Naive thymus-derived CD4-positive, alpha-beta T cell (primary cell): ENCODE measurements at regions not wholly inside any gene's neighbourhood (a gene's known extent, or its start where the extent isn't known, plus 50 kb on each side); places are given as distances from the start of the nearest gene placed in this dataset.

ENCODE experiments used
- ATAC-seq: fragments of 150-1000 bp; cut with Tn5 transposase; 2 replicates; pipeline ENCODE4 v1.10.0; 2021; ENCODE audit warnings: mild to moderate bottlenecking, moderate library complexity
- CTCF ChIA-PET: fragments of 350-600 bp; sonication (Branson Sonifier 250); formaldehyde crosslinking; loops from one replicate; lab custom pipeline; 2021; ENCODE audit warnings: antibody characterized with exemption; lab: Charles Lee
- POLR2A ChIA-PET: fragments of 350-600 bp; sonication (Branson Sonifier 250); formaldehyde crosslinking; loops from one replicate; lab custom pipeline; 2021; ENCODE audit warnings: antibody characterized with exemption, inconsistent platforms; lab: Charles Lee
- DNase-seq, 9 donors: peaks; one replicate each; pipeline versions ENCODE4 v3.0.0 to v3.0.0-alpha.2; 2020 to 2022; ENCODE audit warnings: mixed read lengths in 1 of 9
- H3K27ac ChIP-seq: one replicate; pipeline ENCODE4 v1.7.0; 2013; ENCODE audit warnings: mild to moderate bottlenecking, low read depth, low read length, moderate library complexity
- H3K27me3 ChIP-seq, 2 donors: one replicate each; pipeline ENCODE4 v1.7.0; 2013; ENCODE audit warnings: low read length in 2 of 2, mild to moderate bottlenecking in 2 of 2, moderate library complexity in 2 of 2; ENCODE audit not compliant: control insufficient read depth in 2 of 2, insufficient read depth in 2 of 2
- H3K36me3 ChIP-seq, 3 experiments: 1 replicate in 2 of 3; 2 replicates in 1 of 3; pipeline ENCODE4 v1.7.0; 2013; ENCODE audit warnings: low read length in 3 of 3, mild to moderate bottlenecking in 3 of 3, moderate library complexity in 1 of 3; ENCODE audit not compliant: insufficient read depth in 3 of 3, control insufficient read depth in 2 of 3
- H3K4me1 ChIP-seq, 2 donors: one replicate each; pipeline ENCODE4 v1.7.0; 2013; ENCODE audit warnings: low read length in 2 of 2, mild to moderate bottlenecking in 2 of 2, moderate library complexity in 1 of 2; ENCODE audit not compliant: control insufficient read depth in 2 of 2, insufficient read depth in 2 of 2
- H3K4me3 ChIP-seq: 2 replicates; pipeline ENCODE4 v1.7.0; 2013; ENCODE audit warnings: mild to moderate bottlenecking, low read length
- H3K9me3 ChIP-seq, 3 experiments: 1 replicate in 2 of 3; 2 replicates in 1 of 3; pipeline ENCODE4 v1.7.0; 2013; ENCODE audit warnings: low read length in 3 of 3; ENCODE audit not compliant: control insufficient read depth in 2 of 3
- H3K27ac Mint-ChIP-seq, 9 donors: one replicate each; pipeline ENCODE4 v1.8.0; 2020 to 2022; ENCODE audit warnings: mixed read lengths in 9 of 9, mild to moderate bottlenecking in 8 of 9, moderate library complexity in 5 of 9, inconsistent platforms in 2 of 9
- H3K27me3 Mint-ChIP-seq, 5 donors: one replicate each; pipeline ENCODE4 v1.8.0; 2021 to 2022; ENCODE audit warnings: mixed read lengths in 5 of 5, mild to moderate bottlenecking in 1 of 5
- H3K36me3 Mint-ChIP-seq, 5 donors: one replicate each; pipeline ENCODE4 v1.8.0; 2020 to 2022; ENCODE audit warnings: mixed read lengths in 5 of 5, mild to moderate bottlenecking in 3 of 5, inconsistent platforms in 1 of 5
- H3K4me1 Mint-ChIP-seq, 7 donors: one replicate each; pipeline ENCODE4 v1.8.0; 2020 to 2022; ENCODE audit warnings: mixed read lengths in 7 of 7, mild to moderate bottlenecking in 3 of 7, inconsistent platforms in 1 of 7
- H3K4me3 Mint-ChIP-seq, 10 donors: one replicate each; pipeline ENCODE4 v1.8.0; 2020 to 2022; ENCODE audit warnings: mild to moderate bottlenecking in 10 of 10, mixed read lengths in 10 of 10, moderate library complexity in 6 of 10, inconsistent platforms in 2 of 10
- H3K9me3 Mint-ChIP-seq, 11 donors: one replicate each; pipeline ENCODE4 v1.8.0; 2020 to 2022; ENCODE audit warnings: mixed read lengths in 11 of 11, mild to moderate bottlenecking in 4 of 11, inconsistent platforms in 1 of 11, moderate library complexity in 1 of 11
- intact Hi-C, 2 donors: fragments of 100-400 bp; cut with micrococcal nuclease; formaldehyde crosslinking; loops; one replicate each; pipeline ENCODE4 v1.15.1; 2023

GRCh38 chr4:127446427-127446885 is 186.3 kb upstream of the INTU start:
- no peak overlapping the region for H3K4me3 ChIP-seq
- ChIA-PET CTCF (no interaction called here), POLR2A (no interaction called here)
- Mint-ChIP-seq H3K27me3 (peaks cover 0 to 3% (median 0%) of the 10 kb centered on the region in 5 donors), H3K27ac (no peak overlapping the region), H3K36me3 (no peaks in the 10 kb centered on the region), H3K4me3 (no peak overlapping the region), H3K4me1 (no peaks in the 10 kb centered on the region), H3K9me3 (peaks cover 0 to 4% (median 0%) of the 10 kb centered on the region in 11 donors)
- intact Hi-C loops, result no loop called here
- H3K27me3 ChIP-seq, result no peaks in the 10 kb centered on the region
- no peak overlapping the region for H3K27ac ChIP-seq
- H3K9me3 ChIP-seq, result no peaks in the 10 kb centered on the region
- H3K36me3 ChIP-seq, result no peaks in the 10 kb centered on the region
- DNase-seq (no peak), ATAC-seq (no peak)
- H3K4me1 ChIP-seq, result no peaks in the 10 kb centered on the region

GRCh38 chr4:127448986-127449385 is 183.8 kb upstream of the INTU start:
- Histone ChIP-seq H3K27ac (no peak overlapping the region), H3K36me3 (no peaks in the 10 kb centered on the region), H3K27me3 (no peaks in the 10 kb centered on the region), H3K4me1 (no peaks in the 10 kb centered on the region), H3K9me3 (no peaks in the 10 kb centered on the region), H3K4me3 (no peak overlapping the region)
- Mint-ChIP-seq H3K4me3 (no peak overlapping the region), H3K27me3 (no peaks in the 10 kb centered on the region), H3K4me1 (no peaks in the 10 kb centered on the region), H3K27ac (no peak overlapping the region), H3K9me3 (peaks cover 0 to 4% (median 0%) of the 10 kb centered on the region in 11 donors), H3K36me3 (no peaks in the 10 kb centered on the region)
- intact Hi-C loops, result no loop called here
- ChIA-PET CTCF (no interaction called here), POLR2A (no interaction called here)
- no peak for DNase-seq
- no peak for ATAC-seq

GRCh38 chr4:127449449-127449848 is 183.3 kb upstream of the INTU start:
- no peak for ATAC-seq
- Histone ChIP-seq H3K27ac (no peak overlapping the region), H3K9me3 (no peaks in the 10 kb centered on the region), H3K36me3 (no peaks in the 10 kb centered on the region), H3K27me3 (no peaks in the 10 kb centered on the region), H3K4me3 (no peak overlapping the region), H3K4me1 (no peaks in the 10 kb centered on the region)
- CTCF ChIA-PET, result no interaction called here
- DNase-seq, result no peak
- Mint-ChIP-seq H3K27ac (no peak overlapping the region), H3K4me1 (no peaks in the 10 kb centered on the region), H3K4me3 (no peak overlapping the region), H3K36me3 (no peaks in the 10 kb centered on the region), H3K9me3 (peaks cover 0 to 4% (median 0%) of the 10 kb centered on the region in 11 donors), H3K27me3 (no peaks in the 10 kb centered on the region)
- POLR2A ChIA-PET, result no interaction called here
- intact Hi-C loops, result no loop called here

- no peak overlapping the region for H3K4me3 ChIP-seq
- no peaks in the 10 kb centered on the region for H3K9me3 ChIP-seq
- no peak for DNase-seq
- Mint-ChIP-seq H3K4me1 (no peaks in the 10 kb centered on the region), H3K4me3 (no peak overlapping the region), H3K36me3 (no peaks in the 10 kb centered on the region), H3K27me3 (no peaks in the 10 kb centered on the region), H3K9me3 (peaks cover 0 to 4% (median 0%) of the 10 kb centered on the region in 11 donors), H3K27ac (no peak overlapping the region)
- intact Hi-C loops, result no loop called here
- CTCF ChIA-PET, result no interaction called here
- H3K27me3 ChIP-seq, result no peaks in the 10 kb centered on the region
- POLR2A ChIA-PET, result no interaction called here
- ATAC-seq, result no peak
- no peak overlapping the region for H3K27ac ChIP-seq
- H3K36me3 ChIP-seq, result no peaks in the 10 kb centered on the region
- no peaks in the 10 kb centered on the region for H3K4me1 ChIP-seq
Observed at GRCh38 chr4:127450276-127450675, 182.5 kb upstream of the INTU start.

GRCh38 chr4:127463883-127464282 is 168.9 kb upstream of the INTU start:
- H3K27ac ChIP-seq, result no peak overlapping the region
- no peak for ATAC-seq
- POLR2A ChIA-PET, result no interaction called here

GRCh38 chr4:127469542-127469941 is 163.2 kb upstream of the INTU start:
- ChIA-PET POLR2A (no interaction called here), CTCF (no interaction called here)
- no peaks in the 10 kb centered on the region for H3K36me3 ChIP-seq
- no peaks in the 10 kb centered on the region for H3K4me1 Mint-ChIP-seq
- ATAC-seq (no peak), DNase-seq (no peak)
- H3K9me3 Mint-ChIP-seq, result peaks cover 0 to 11% (median 1%) of the 10 kb centered on the region in 11 donors
- intact Hi-C loops, result no loop called here
- H3K4me1 ChIP-seq, result no peaks in the 10 kb centered on the region
- no peak overlapping the region for H3K4me3 Mint-ChIP-seq
- no peak overlapping the region for H3K27ac Mint-ChIP-seq
- no peak overlapping the region for H3K4me3 ChIP-seq
- H3K9me3 ChIP-seq, result no peaks in the 10 kb centered on the region
- no peaks in the 10 kb centered on the region for H3K27me3 Mint-ChIP-seq
- no peak overlapping the region for H3K27ac ChIP-seq
- no peaks in the 10 kb centered on the region for H3K27me3 ChIP-seq
- peaks cover 0 to 3% (median 0%) of the 10 kb centered on the region in 5 donors for H3K36me3 Mint-ChIP-seq

More at GRCh38 chr4:127463883-127464282, 168.9 kb upstream of the INTU start:
- H3K4me3 Mint-ChIP-seq, result no peak overlapping the region
- DNase-seq, result no peak
- Histone ChIP-seq H3K9me3 (no peaks in the 10 kb centered on the region), H3K4me3 (no peak overlapping the region), H3K4me1 (no peaks in the 10 kb centered on the region), H3K36me3 (no peaks in the 10 kb centered on the region), H3K27me3 (no peaks in the 10 kb centered on the region)
- peaks cover 0 to 6% (median 0%) of the 10 kb centered on the region in 5 donors for H3K36me3 Mint-ChIP-seq
- no peaks in the 10 kb centered on the region for H3K4me1 Mint-ChIP-seq
- H3K27ac Mint-ChIP-seq, result no peak overlapping the region
- H3K9me3 Mint-ChIP-seq, result peaks cover 1 to 16% (median 11%) of the 10 kb centered on the region in 11 donors
- intact Hi-C loops, result no loop called here
- H3K27me3 Mint-ChIP-seq, result no peaks in the 10 kb centered on the region
- CTCF ChIA-PET, result no interaction called here

GRCh38 chr4:127469959-127470809 is 162.6 kb upstream of the INTU start:
- Mint-ChIP-seq H3K36me3 (peaks cover 0 to 3% (median 0%) of the 10 kb centered on the region in 5 donors), H3K27ac (no peak overlapping the region), H3K4me1 (no peaks in the 10 kb centered on the region), H3K4me3 (no peak overlapping the region), H3K27me3 (no peaks in the 10 kb centered on the region), H3K9me3 (peaks cover 0 to 11% (median 1%) of the 10 kb centered on the region in 11 donors)
- Histone ChIP-seq H3K9me3 (no peaks in the 10 kb centered on the region), H3K27me3 (no peaks in the 10 kb centered on the region), H3K4me1 (no peaks in the 10 kb centered on the region), H3K4me3 (no peak overlapping the region), H3K36me3 (no peaks in the 10 kb centered on the region), H3K27ac (no peak overlapping the region)
- intact Hi-C loops, result no loop called here
- DNase-seq, result no peak
- no peak for ATAC-seq
- ChIA-PET CTCF (no interaction called here), POLR2A (no interaction called here)
